ENCODE measurements at regions not wholly inside any gene's neighbourhood (a gene's known extent, or its start where the extent isn't known, plus 50 kb on each side); places are given as distances from the start of the nearest gene placed in this dataset.

DNA sequence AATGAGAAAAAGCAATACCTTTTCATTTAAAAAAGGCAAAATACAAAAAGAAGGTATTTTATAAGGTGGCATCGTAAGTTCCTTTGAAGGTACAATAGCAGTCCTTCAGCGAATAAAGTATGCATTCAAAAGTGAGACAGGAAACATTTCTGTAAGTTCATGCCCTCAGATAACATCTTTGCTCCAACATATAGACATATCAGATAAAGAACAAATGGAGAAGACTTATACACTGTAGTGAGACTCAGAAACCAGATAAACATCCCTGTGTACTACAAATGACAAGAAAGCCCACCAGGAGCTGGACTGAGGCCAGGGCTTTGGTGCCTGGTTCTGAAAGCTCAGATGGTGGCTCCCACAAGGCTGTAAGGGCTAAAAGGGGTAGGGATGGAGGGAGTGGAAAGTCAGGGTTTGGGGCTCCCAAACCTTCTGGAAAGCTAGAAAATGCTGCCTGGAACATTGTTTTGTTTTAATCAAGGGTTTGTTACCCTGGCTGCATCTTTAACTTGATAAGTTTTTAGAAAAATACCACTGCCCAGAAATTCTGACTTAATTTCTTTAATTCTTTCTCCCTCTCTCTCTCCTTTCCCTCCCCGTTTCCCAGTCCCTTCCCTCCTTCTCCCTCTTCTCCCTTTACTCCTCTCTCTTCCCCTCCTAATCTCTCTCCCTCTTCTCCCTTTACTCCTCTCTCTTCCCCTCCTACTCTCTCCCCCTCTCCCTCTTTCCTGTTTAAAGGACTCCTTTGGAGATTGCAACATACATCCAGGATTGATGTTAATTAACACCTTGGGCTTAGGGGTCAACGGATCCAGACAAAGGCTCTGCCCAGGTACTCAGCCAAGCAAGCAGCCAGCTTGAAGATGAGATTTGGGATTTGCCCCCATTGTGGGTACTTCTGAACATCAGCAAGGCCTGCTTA is 126.1 kb downstream of the AQP9 start:
- TF ChIP-seq, protein P1, sequence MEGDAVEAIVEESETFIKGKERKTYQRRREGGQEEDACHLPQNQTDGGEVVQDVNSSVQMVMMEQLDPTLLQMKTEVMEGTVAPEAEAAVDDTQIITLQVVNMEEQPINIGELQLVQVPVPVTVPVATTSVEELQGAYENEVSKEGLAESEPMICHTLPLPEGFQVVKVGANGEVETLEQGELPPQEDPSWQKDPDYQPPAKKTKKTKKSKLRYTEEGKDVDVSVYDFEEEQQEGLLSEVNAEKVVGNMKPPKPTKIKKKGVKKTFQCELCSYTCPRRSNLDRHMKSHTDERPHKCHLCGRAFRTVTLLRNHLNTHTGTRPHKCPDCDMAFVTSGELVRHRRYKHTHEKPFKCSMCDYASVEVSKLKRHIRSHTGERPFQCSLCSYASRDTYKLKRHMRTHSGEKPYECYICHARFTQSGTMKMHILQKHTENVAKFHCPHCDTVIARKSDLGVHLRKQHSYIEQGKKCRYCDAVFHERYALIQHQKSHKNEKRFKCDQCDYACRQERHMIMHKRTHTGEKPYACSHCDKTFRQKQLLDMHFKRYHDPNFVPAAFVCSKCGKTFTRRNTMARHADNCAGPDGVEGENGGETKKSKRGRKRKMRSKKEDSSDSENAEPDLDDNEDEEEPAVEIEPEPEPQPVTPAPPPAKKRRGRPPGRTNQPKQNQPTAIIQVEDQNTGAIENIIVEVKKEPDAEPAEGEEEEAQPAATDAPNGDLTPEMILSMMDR (IDR thresholded peaks at IDR 0.05; ENCODE audit: low read length), result no peak
- TF ChIP-seq EZH2 (IDR thresholded peaks at IDR 0.05; ENCODE audit: borderline replicate concordance, low read length), result no peak
